ENCODE measurements at regions not wholly inside any gene's neighbourhood (a gene's known extent, or its start where the extent isn't known, plus 50 kb on each side); places are given as distances from the start of the nearest gene placed in this dataset.
"Not testable (repeated sequence)": the region's sequence is repeated elsewhere in the genome, so short reads cannot be mapped to it uniquely, and the experiment has no call there.

DNA sequence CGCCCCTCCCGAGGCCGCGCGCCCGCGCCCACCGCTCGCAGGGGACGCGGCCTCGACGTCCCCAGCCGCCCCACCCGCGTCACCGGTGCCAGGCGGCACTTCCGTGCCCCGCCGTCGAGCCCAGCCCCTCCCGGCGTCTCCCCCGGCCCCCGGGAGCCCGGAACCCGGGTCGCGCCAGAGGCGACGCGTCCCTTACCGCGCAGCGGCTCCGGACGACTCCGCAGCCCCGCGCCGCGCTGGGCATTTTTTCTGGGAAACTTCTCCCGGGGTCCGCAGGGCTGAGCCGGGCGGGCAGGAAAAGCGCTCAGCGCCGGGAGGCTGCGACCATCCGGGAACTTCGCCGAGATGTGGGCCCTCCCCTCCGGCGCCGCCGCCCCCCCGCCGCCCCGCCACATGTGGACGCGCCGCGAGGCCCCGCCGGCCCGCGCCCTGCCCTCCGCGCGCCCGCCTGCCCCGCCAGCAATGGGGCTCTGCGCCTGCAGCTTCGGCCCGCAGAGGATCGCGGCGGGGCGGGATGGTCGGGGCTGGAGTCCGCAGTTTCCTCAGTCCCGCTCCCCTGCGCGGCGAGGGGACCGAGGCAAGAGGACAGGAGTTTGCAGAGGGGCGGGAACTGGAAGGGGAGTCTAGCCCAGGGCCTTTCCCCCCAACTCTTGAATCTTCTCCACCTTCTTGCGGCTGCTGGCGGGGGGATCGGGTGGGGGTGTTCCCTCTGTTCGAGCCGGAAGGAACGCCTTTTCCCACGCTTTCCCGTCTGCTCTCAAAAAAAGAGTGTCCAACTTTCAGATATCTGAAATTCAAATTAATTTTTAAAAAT is 81.5 kb downstream of the CHRNA1 start:
- under 1% methylated on average over 84 of the region's 97 CpGs for WGBS (ENCODE audit: insufficient coverage)
- Histone ChIP-seq H3K9me3 (replicated peaks; ENCODE audit: control insufficient read depth, low read depth, low read length) (no peaks in the 10 kb centered on the region), H3K4me3 (ENCODE audit: low read length) (peak overlapping the region; percentile 90), H3K4me1 (ENCODE audit: control insufficient read depth, insufficient read depth, low read length) (peaks cover 11% of the 10 kb centered on the region), H3K36me3 (ENCODE audit: control insufficient read depth, insufficient read depth, low read length) (peaks cover 7% of the 10 kb centered on the region), H3K27me3 (ENCODE audit: control insufficient read depth, insufficient read depth, low read length) (no peaks in the 10 kb centered on the region), H3K27ac (ENCODE audit: low read length) (peak overlapping the region; percentile 91)
- DNase-seq = peak; percentile 89

DNA sequence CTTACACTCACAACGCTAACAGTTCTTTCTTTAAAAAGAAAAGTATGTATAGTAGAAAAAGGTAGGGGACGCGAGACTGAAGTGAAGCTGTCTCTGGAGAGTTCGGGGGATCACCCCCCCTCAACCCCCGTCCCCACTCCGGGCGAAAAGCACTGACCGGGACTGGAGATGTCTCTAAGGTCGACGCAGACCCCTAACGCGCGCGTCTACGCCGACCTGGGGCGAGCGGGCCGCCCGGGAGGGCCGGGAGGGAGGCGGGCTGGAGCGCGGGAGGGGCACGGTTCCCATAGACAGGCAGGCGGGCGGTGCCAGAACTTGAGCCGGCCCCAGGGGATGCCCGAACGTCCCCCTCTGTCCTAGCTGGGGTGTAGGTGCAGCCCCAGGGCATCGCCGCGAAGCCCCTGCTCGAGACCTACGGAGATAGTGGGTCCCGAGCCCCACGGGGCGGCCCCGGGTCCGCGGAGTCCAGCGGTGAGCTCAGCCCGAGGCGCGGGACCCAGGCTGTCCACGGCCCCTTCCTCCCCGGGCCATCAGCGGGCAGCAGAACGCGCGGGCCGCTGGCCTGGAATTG is 82.2 kb downstream of the CHRNA1 start:
- H3K27me3 ChIP-seq (ENCODE audit: control insufficient read depth, insufficient read depth, low read length) = no peaks in the 10 kb centered on the region
- H3K4me3 ChIP-seq (ENCODE audit: low read length) = peak overlapping the region; percentile 90
- peaks cover 11% of the 10 kb centered on the region for H3K4me1 ChIP-seq (ENCODE audit: control insufficient read depth, insufficient read depth, low read length)
- no peaks in the 10 kb centered on the region for H3K9me3 ChIP-seq (replicated peaks; ENCODE audit: control insufficient read depth, low read depth, low read length)
- peak; percentile 61 for DNase-seq
- peak overlapping the region; percentile 81 for H3K27ac ChIP-seq (ENCODE audit: low read length)
- under 1% methylated on average over 45 of the region's 52 CpGs for WGBS (ENCODE audit: insufficient coverage)
- H3K36me3 ChIP-seq (ENCODE audit: control insufficient read depth, insufficient read depth, low read length) = peaks cover 7% of the 10 kb centered on the region

DNA sequence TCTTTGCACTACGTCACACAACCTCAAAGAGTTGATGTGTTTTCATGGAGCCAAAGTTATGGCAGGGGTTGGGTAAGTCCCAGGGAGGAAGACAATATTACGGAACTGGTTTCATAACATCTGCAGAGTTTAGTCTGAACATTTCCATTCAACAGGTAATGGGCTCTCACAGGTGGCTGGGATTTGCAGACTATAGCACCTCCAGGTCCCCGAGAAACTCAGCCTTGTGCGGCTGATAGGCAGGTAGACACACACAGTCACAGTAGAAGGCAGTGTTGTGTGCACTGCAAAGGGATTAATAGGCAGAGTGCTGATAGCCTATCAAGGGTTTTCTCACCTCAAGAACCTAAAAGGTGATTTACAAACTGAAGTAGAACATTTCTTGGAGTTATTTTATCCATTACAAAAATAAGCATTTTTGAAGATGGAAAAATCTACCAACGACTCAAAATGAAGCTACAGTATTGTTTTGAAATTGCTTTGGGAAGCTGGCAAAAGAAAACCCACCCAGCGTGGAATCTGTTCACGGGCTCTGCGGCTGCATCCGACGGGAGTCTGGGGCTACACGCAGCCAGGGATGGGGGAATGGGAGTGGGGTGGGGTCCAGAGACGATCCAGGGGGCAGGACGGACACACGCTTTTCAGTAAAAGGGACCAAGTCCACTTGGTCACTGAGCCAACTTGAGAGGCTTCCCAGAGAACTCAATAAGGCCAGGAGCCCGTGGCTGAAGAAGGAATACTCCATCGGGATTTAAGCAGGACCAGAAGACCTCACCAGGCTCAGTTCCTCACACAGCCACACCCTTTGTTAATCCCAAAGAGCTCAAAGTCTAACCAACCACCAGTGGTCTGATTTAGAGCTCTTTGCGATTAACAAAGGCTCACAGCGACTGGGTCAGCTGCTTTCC is 82.9 kb downstream of the CHRNA1 start:
- H3K9me3 ChIP-seq (replicated peaks; ENCODE audit: control insufficient read depth, low read depth, low read length) = no peaks in the 10 kb centered on the region
- H3K27me3 ChIP-seq (ENCODE audit: control insufficient read depth, insufficient read depth, low read length) = no peaks in the 10 kb centered on the region
- peak overlapping the region; percentile 81 for H3K27ac ChIP-seq (ENCODE audit: low read length)
- DNase-seq = peak; percentile 75
- H3K4me1 ChIP-seq (ENCODE audit: control insufficient read depth, insufficient read depth, low read length) = peaks cover 11% of the 10 kb centered on the region
- WGBS (ENCODE audit: insufficient coverage) = 12% methylated on average over 10 of the region's 18 CpGs
- peaks cover 8% of the 10 kb centered on the region for H3K36me3 ChIP-seq (ENCODE audit: control insufficient read depth, insufficient read depth, low read length)
- H3K4me3 ChIP-seq (ENCODE audit: low read length) = peak overlapping the region; percentile 90

DNA sequence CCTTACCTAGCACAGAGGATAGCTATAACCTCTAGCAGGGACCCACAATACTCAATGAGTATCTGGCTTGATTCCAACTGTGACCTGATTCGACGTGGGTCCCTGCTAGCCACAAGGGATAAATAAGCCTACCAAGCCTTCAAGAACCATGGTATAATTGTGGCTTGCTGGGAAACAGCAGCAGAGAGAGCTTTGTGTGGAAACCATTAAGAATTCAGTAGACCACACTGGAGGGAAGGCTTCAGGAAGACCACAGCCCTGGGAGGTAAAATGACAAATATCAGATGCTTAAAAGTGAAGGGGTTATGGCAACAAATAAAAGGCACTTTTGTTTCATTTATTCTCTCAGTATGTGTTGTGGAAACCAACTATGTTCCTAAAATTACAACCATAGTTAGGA is 82.6 kb upstream of the WIPF1 start:
- WGBS (ENCODE audit: insufficient coverage) = no CpG with 5 or more reads among the region's 2 CpGs

DNA sequence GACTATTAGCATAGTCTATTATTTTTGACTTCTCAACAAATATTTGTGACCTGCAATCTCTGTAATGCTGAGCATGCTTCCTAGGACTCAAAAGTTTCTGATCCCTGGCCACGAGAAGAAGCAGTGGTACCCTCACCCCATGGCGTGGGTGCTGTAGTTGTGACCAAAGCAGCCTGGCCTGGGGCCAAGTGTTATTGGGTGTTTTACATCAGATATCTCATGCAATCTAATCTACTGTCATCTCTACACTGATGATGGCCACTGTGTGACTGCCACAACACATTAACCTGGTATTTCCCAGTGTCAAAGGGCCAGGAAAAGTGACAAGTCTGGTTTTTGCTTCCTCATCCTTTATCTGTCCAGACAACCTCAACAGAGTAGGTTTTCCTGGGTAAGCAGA is 80.8 kb upstream of the WIPF1 start:
- Histone ChIP-seq H3K4me1 (ENCODE audit: control insufficient read depth, insufficient read depth, low read length) (peaks cover 13% of the 10 kb centered on the region), H3K36me3 (ENCODE audit: control insufficient read depth, insufficient read depth, low read length) (peaks cover 14% of the 10 kb centered on the region), H3K27me3 (ENCODE audit: control insufficient read depth, insufficient read depth, low read length) (no peaks in the 10 kb centered on the region), H3K9me3 (replicated peaks; ENCODE audit: control insufficient read depth, low read depth, low read length) (no peaks in the 10 kb centered on the region), H3K4me3 (ENCODE audit: low read length) (no peak overlapping the region), H3K27ac (ENCODE audit: low read length) (no peak overlapping the region)
- no peak for DNase-seq
- WGBS (ENCODE audit: insufficient coverage) = no CpG with 5 or more reads among the region's 2 CpGs

More for the DNA sequence above, 82.6 kb upstream of the WIPF1 start:
- no peak overlapping the region for H3K27ac ChIP-seq (ENCODE audit: low read length)
- no peak for DNase-seq
- H3K4me3 ChIP-seq (ENCODE audit: low read length) = no peak overlapping the region
- H3K4me1 ChIP-seq (ENCODE audit: control insufficient read depth, insufficient read depth, low read length) = peaks cover 13% of the 10 kb centered on the region
- H3K9me3 ChIP-seq (replicated peaks; ENCODE audit: control insufficient read depth, low read depth, low read length) = no peaks in the 10 kb centered on the region
- H3K27me3 ChIP-seq (ENCODE audit: control insufficient read depth, insufficient read depth, low read length) = no peaks in the 10 kb centered on the region
- peaks cover 13% of the 10 kb centered on the region for H3K36me3 ChIP-seq (ENCODE audit: control insufficient read depth, insufficient read depth, low read length)

DNA sequence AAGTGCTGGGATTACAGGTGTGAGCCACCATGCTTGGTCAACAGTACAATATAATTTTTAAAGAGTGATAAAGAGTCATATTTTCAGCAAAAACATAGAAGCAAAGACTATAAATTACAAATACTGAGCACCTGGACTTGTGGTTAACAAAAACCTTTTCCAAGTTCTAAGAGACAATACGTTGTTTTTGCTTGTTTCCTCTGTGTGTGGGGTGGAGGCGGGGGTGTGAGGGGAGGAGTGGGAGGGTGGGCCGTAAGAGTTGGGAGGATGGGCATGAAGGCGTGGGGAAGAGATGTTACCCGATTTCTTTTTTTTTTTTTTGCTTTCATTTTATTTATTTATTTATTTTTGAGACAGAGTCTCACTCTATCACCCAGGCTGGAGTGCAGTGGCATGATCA is 78.0 kb upstream of the WIPF1 start:
- peaks cover 8% of the 10 kb centered on the region for H3K4me1 ChIP-seq (ENCODE audit: control insufficient read depth, insufficient read depth, low read length)
- WGBS (ENCODE audit: insufficient coverage) = no CpG with 5 or more reads among the region's 5 CpGs
- no peaks in the 10 kb centered on the region for H3K27me3 ChIP-seq (ENCODE audit: control insufficient read depth, insufficient read depth, low read length)
- DNase-seq = no peak
- H3K9me3 ChIP-seq (replicated peaks; ENCODE audit: control insufficient read depth, low read depth, low read length) = peaks cover 4% of the 10 kb centered on the region
- H3K36me3 ChIP-seq (ENCODE audit: control insufficient read depth, insufficient read depth, low read length) = peaks cover 19% of the 10 kb centered on the region
- H3K27ac ChIP-seq (ENCODE audit: low read length) = no peak overlapping the region
- no peak overlapping the region for H3K4me3 ChIP-seq (ENCODE audit: low read length)

DNA sequence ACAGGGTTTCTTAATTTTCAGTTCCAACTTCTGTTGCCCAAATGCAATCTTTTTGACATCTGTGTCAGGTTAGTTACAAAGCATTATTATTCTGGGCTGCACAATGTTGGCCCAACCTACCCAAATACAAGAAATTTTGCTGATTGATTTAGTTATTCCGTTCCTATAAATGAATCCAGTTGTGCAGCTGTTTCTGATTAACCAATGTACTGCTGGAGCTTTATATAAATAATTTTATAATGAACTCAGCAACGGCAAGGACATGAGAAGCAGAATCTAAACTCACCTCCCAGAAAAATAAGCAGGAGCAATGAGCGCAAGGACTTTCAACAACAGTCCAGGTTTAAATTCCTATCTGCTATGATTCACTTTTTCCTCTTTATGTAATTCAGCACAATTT is 76.3 kb upstream of the WIPF1 start:
- no peak overlapping the region for H3K4me3 ChIP-seq (ENCODE audit: low read length)
- peak; percentile 84 for DNase-seq
- WGBS (ENCODE audit: insufficient coverage) = no CpG with 5 or more reads among the region's 3 CpGs
- H3K9me3 ChIP-seq (replicated peaks; ENCODE audit: control insufficient read depth, low read depth, low read length) = peaks cover 4% of the 10 kb centered on the region
- H3K36me3 ChIP-seq (ENCODE audit: control insufficient read depth, insufficient read depth, low read length) = peaks cover 12% of the 10 kb centered on the region
- peak overlapping the region; percentile 71 for H3K27ac ChIP-seq (ENCODE audit: low read length)
- H3K27me3 ChIP-seq (ENCODE audit: control insufficient read depth, insufficient read depth, low read length) = no peaks in the 10 kb centered on the region
- peaks cover 8% of the 10 kb centered on the region for H3K4me1 ChIP-seq (ENCODE audit: control insufficient read depth, insufficient read depth, low read length)

DNA sequence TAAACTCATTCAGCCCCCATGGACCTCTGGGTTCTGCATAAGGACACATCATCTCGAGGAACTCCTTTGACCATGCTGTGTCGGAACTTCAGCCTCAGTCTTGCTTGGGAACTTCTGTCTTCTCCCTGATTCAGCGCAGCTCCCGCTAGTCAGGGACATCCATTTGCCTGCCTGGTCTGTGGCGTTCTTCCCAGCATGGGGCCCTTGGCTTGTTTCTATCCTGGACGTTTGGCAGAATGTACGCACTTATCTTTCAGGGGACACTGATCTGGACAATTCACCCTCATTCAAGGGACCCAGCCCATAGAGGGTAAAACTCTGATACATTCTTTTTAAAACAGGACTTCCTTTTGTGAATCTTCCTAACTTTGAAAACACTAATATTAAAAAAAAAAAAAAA is 75.8 kb upstream of the WIPF1 start:
- DNase-seq = peak; percentile 66
- H3K4me3 ChIP-seq (ENCODE audit: low read length) = no peak overlapping the region
- H3K27ac ChIP-seq (ENCODE audit: low read length) = peak overlapping the region; percentile 71
- peaks cover 12% of the 10 kb centered on the region for H3K36me3 ChIP-seq (ENCODE audit: control insufficient read depth, insufficient read depth, low read length)
- no peaks in the 10 kb centered on the region for H3K27me3 ChIP-seq (ENCODE audit: control insufficient read depth, insufficient read depth, low read length)
- peaks cover 8% of the 10 kb centered on the region for H3K4me1 ChIP-seq (ENCODE audit: control insufficient read depth, insufficient read depth, low read length)
- H3K9me3 ChIP-seq (replicated peaks; ENCODE audit: control insufficient read depth, low read depth, low read length) = peaks cover 4% of the 10 kb centered on the region
- WGBS (ENCODE audit: insufficient coverage) = 50% methylated on average over 7 of the region's 7 CpGs

DNA sequence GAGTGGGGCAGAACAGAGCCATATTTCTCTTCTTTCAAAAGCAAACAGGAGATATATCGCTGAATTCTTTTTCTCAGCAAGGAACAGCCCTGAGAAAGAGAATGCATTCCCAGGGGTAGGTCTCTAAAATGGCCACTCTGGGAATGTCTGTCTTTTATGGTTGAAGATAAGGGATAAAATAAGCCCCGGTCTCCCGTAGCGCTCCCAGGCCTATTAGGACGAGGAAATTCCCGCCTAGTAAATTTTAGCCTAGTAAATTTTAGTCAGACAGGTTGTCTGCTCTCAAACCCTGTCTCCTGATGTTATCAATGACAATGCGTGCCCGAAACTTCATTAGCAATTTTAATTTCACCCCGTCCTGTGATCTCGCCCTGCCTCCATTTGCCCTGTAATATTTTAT is 73.9 kb upstream of the WIPF1 start:
- not testable (repeated sequence) for H3K9me3 ChIP-seq (replicated peaks; ENCODE audit: control insufficient read depth, low read depth, low read length); DNase-seq; H3K27me3 ChIP-seq (ENCODE audit: control insufficient read depth, insufficient read depth, low read length); H3K27ac ChIP-seq (ENCODE audit: low read length); H3K4me3 ChIP-seq (ENCODE audit: low read length)
- 99% methylated on average over 9 of the region's 10 CpGs for WGBS (ENCODE audit: insufficient coverage)
- Histone ChIP-seq H3K4me1 (ENCODE audit: control insufficient read depth, insufficient read depth, low read length) (peaks cover 24% of the 10 kb centered on the region), H3K36me3 (ENCODE audit: control insufficient read depth, insufficient read depth, low read length) (peaks cover 12% of the 10 kb centered on the region)

DNA sequence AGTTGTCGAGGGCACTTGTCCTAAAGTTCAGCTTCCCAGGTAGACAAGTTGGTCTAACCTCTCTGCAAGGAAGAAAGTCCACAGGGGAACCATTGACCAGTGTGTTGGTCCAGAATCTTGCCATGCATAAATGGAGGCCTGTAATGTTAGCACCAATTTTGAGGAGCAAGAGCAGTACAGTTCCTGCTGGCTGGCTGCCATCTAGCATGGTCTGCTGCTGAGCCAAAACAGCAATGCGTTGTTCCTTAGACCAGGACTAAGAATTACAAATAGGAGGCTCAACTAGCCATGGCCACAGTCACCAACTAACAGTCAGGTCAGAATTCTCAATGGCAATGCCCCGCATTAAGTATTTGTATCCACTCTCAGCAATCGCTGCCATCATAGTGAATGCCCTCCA is 72.8 kb upstream of the WIPF1 start:
- WGBS (ENCODE audit: insufficient coverage) = 67% methylated on average over 1 of the region's 4 CpGs
- H3K36me3 ChIP-seq (ENCODE audit: control insufficient read depth, insufficient read depth, low read length) = peaks cover 8% of the 10 kb centered on the region
- no peak overlapping the region for H3K4me3 ChIP-seq (ENCODE audit: low read length)
- peaks cover 4% of the 10 kb centered on the region for H3K9me3 ChIP-seq (replicated peaks; ENCODE audit: control insufficient read depth, low read depth, low read length)
- no peak for DNase-seq
- H3K4me1 ChIP-seq (ENCODE audit: control insufficient read depth, insufficient read depth, low read length) = peaks cover 27% of the 10 kb centered on the region
- no peaks in the 10 kb centered on the region for H3K27me3 ChIP-seq (ENCODE audit: control insufficient read depth, insufficient read depth, low read length)
- H3K27ac ChIP-seq (ENCODE audit: low read length) = no peak overlapping the region

Measured in muscle of leg (tissue), 3 donors.